GM10248 (cell line): ENCODE measurements at regions not wholly inside any gene's neighbourhood (a gene's known extent, or its start where the extent isn't known, plus 50 kb on each side); places are given as distances from the start of the nearest gene placed in this dataset.

ENCODE experiments used
- CTCF ChIA-PET: fragments of 300-600 bp; sonication (Branson Sonifier 250); formaldehyde crosslinking; extraction: SDS; loops from one replicate; lab custom pipeline; 2021; ENCODE audit warnings: antibody characterized with exemption; lab: Yijun Ruan, JAX
- POLR2A ChIA-PET: fragments of 350-650 bp; sonication (Branson Sonifier 250); formaldehyde crosslinking; extraction: SDS; loops from one replicate; lab custom pipeline; 2020; ENCODE audit warnings: antibody characterized with exemption; lab: Yijun Ruan, JAX
- DNase-seq: peaks from one replicate; pipeline ENCODE4 v3.0.0; 2012; ENCODE audit errors: extremely low spot score
- CTCF ChIP-seq: IDR thresholded peaks from 2 replicates; pipeline ENCODE4 v1.5.1; 2012; ENCODE audit warnings: mild to moderate bottlenecking, low read depth; ENCODE audit errors: extremely low read depth, missing control alignments, control extremely low read depth

DNA sequence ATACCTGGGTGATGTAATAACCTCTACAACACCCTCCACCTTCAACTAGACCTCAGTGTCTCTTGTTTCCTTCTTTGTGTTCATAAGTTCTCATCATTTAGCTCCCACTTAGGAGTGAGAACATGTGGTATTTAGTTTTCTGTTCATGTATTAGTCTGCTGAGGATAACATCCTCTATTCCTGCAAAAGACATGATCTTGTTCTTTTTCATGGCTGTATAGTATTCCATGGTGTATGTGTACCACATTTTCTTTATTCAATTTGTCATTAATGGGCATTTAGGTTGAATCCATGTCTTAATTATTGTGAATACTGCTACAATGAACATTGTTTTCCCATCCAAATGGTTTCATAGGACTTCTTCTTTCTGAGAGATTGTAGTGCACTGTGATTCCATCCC is 135.7 kb downstream of the MBL2 start:
- ChIA-PET CTCF (interaction anchor here (1.0 to 1.7 kb wide), 2 partner anchors 91 to 92 kb away, joined by 3 to 5 read pairs; no protein-coding TSS in a partner anchor), POLR2A (no interaction called here)
- TF ChIP-seq CTCF: no peak
- no peak for DNase-seq

- no peak for TF ChIP-seq CTCF
- ChIA-PET POLR2A (no interaction called here), CTCF (interaction anchor here (1.1 to 1.8 kb wide), 3 partner anchors 91 to 143 kb away, joined by 3 to 5 read pairs (median 5); no protein-coding TSS in a partner anchor)
- no peak for DNase-seq
Measured at GRCh38 chr10:52637592-52637991, 135.0 kb downstream of the MBL2 start.

DNA sequence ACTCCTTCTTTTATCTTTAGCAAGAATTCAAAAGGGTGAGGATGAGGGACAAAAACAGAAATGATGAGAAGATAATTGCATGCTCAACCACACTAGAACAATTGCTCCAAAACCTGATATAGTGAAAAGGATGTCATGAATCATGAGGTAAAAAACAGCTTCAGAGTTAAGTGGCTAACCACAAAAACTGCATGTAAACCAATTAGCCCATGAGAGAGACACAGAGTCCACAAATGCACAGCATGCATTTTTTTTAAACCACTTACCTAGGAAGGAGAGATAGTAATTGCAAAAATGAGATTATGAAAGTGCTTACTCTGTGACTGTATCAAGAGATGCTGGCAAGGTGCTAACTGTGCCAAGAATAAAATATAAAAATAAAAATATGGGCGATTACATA is 132.9 kb downstream of the MBL2 start:
- CTCF ChIA-PET: interaction anchor here (1.8 kb wide), 1 partner anchor 102 kb away, joined by 5 read pairs; no protein-coding TSS in a partner anchor
- DNase-seq: no peak
- POLR2A ChIA-PET: no interaction called here
- no peak for TF ChIP-seq CTCF

DNA sequence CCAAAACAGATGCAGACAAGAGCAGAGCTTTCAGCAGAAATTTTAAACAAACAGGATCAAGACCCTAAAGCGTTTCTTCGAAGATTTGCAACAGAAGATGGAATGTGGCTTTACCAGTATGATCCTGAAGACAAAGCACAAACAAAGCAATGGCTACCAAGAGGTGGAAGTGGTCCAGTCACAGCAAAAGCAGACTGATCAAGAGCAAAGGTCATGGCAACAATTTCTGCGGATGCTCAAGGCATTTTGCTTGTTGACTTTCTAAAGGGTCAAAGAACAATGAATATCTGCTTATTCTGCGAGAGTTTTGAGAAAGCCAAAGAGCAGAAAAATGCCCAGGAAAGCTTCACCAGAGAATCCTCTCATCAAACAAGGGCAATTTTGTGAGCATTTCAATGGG is 130.4 kb downstream of the MBL2 start:
- TF ChIP-seq CTCF: no peak
- ChIA-PET POLR2A (no interaction called here), CTCF (interaction anchor here (0.7 to 9.4 kb wide), 2 partner anchors 139 to 153 kb away, joined by 3 to 115 read pairs; no protein-coding TSS in a partner anchor)
- DNase-seq: no peak

GRCh38 chr10:52644373-52645186 is 128.0 kb downstream of the MBL2 start:
- CTCF ChIA-PET: interaction anchor here (0.8 to 9.4 kb wide), 26 partner anchors 9 to 337 kb away, joined by 3 to 115 read pairs (median 4); no protein-coding TSS in a partner anchor
- peak; percentile 20 for DNase-seq
- peak; percentile 60 for TF ChIP-seq CTCF
- POLR2A ChIA-PET: interaction anchor here (0.6 kb wide), 1 partner anchor 163 kb away, joined by 5 read pairs; no protein-coding TSS in a partner anchor

- POLR2A ChIA-PET: no interaction called here
- DNase-seq: no peak
- CTCF ChIA-PET: interaction anchor here (0.9 to 9.4 kb wide), 20 partner anchors 8 to 338 kb away, joined by 3 to 115 read pairs (median 4); no protein-coding TSS in a partner anchor
- no peak for TF ChIP-seq CTCF
Measured at GRCh38 chr10:52645187-52645758, 127.3 kb downstream of the MBL2 start.
